Motor neuron (in vitro differentiated cells): ENCODE measurements at regions not wholly inside any gene's neighbourhood (a gene's known extent, or its start where the extent isn't known, plus 50 kb on each side); places are given as distances from the start of the nearest gene placed in this dataset.

ENCODE experiments used
- ATAC-seq, 8 experiments: fragments of 200-7000 bp; cut with Tn5 transposase; replicated peaks in 6 of 8; 2 replicates each; pipeline ENCODE4 v1.8.0; 2021; ENCODE audit warnings: mild to moderate bottlenecking in 8 of 8, moderate library complexity in 8 of 8
- H3K27ac ChIP-seq, 2 donors: fragments of 250-450 bp; sonication (Bioruptor Pico); 2 replicates each; pipeline ENCODE4 v1.9.0; 2021; ENCODE audit warnings: antibody characterized with exemption in 2 of 2, mild to moderate bottlenecking in 2 of 2, moderate library complexity in 1 of 2
- H3K4me1 ChIP-seq, 2 donors: fragments of 250-450 bp; sonication (Bioruptor Pico); replicated peaks in 1 of 2; 2 replicates each; pipeline ENCODE4 v1.6.1; 2021; ENCODE audit warnings: antibody characterized with exemption in 2 of 2, mild to moderate bottlenecking in 2 of 2, moderate library complexity in 1 of 2
- H3K4me3 ChIP-seq, 5 donors: fragments of 250-450 bp; sonication (Bioruptor Pico); 2 replicates each; pipeline ENCODE4 v1.9.0; 2021; ENCODE audit warnings: antibody characterized with exemption in 5 of 5, mild to moderate bottlenecking in 5 of 5, moderate library complexity in 4 of 5
- WGBS, 10 experiments: fragments of 450-650 bp; shearing (Covaris generic); methylation state at CpG; one replicate each; pipeline ENCODE4 v1.0.0; 2022; 5-methylcytosine and 5-hydroxymethylcytosine counted together
- in situ Hi-C, 9 experiments: fragments of 400-800 bp; cut with MboI; loops; one replicate each; pipeline ENCODE4 v1.15.0; 2021; ENCODE audit warnings: low sequenced_read_pairs in 9 of 9, low pct_unique_long_range_greater_than_20kb in 2 of 9; ENCODE audit not compliant: unreplicated experiment in 9 of 9

- no peak overlapping the region for H3K4me3 ChIP-seq
Observed at GRCh38 chr14:54331516-54331915, 65.3 kb upstream of the CDKN3 start.

GRCh38 chr14:54332490-54332889 is 64.3 kb upstream of the CDKN3 start:
- H3K4me1 ChIP-seq, result peaks cover 2 to 4% of the 10 kb centered on the region in 2 donors
- in situ Hi-C loops, result loop anchor here in 8 of 9 experiments (25.0 kb wide), 4 partner anchors 145 to 920 kb away; partner anchors contain the start of gene BMP4 (in 2 of the 8)
- ATAC-seq, result no peak
- H3K27ac ChIP-seq, result no peak overlapping the region
- H3K4me3 ChIP-seq, result no peak overlapping the region
- WGBS, 10 experiments, result 58 to 100% (median 98%) methylated on average over 1 to 5 of the region's 6 CpGs; no CpG with 5 or more reads in 2 of the 10 experiments

More at GRCh38 chr14:54331516-54331915, 65.3 kb upstream of the CDKN3 start:
- Histone ChIP-seq H3K27ac (no peak overlapping the region), H3K4me1 (peaks cover 0 to 2% of the 10 kb centered on the region in 2 donors)
- in situ Hi-C loops, result loop anchor here in 8 of 9 experiments (25.0 kb wide), 4 partner anchors 144 to 919 kb away; partner anchors contain the start of gene BMP4 (in 2 of the 8)
- 57 to 100% (median 84%) methylated on average over 1 to 5 of the region's 5 CpGs for whole genome bisulfite sequencing, 10 experiments
- ATAC-seq, result no peak

GRCh38 chr14:54333511-54333910 is 63.3 kb upstream of the CDKN3 start:
- in situ Hi-C loops, result loop anchor here in 8 of 9 experiments (25.0 kb wide), 4 partner anchors 146 to 921 kb away; partner anchors contain the start of gene BMP4 (in 2 of the 8)
- ATAC-seq, result no peak
- no peak overlapping the region for H3K4me3 ChIP-seq
- H3K27ac ChIP-seq, result no peak overlapping the region
- H3K4me1 ChIP-seq, result peaks cover 6 to 7% of the 10 kb centered on the region in 2 donors
- 57 to 100% (median 90%) methylated on average over 1 to 4 of the region's 4 CpGs; no CpG with 5 or more reads in 2 of the 10 experiments for WGBS, 10 experiments

- in situ Hi-C loops, result loop anchor here in 8 of 9 experiments (25.0 kb wide), 4 partner anchors 148 to 923 kb away; partner anchors contain the start of gene BMP4 (in 2 of the 8)
- H3K4me1 ChIP-seq, result peaks cover 5 to 6% of the 10 kb centered on the region in 2 donors
- 95 to 100% (median 100%) methylated on average over 1 to 2 of the region's 2 CpGs; no CpG with 5 or more reads in 4 of the 10 experiments for WGBS, 10 experiments
- H3K27ac ChIP-seq, result no peak overlapping the region
- ATAC-seq, result no peak
- no peak overlapping the region for H3K4me3 ChIP-seq
Observed at GRCh38 chr14:54335569-54336155, 61.1 kb upstream of the CDKN3 start.

- H3K4me1 ChIP-seq, result peaks cover 5 to 6% of the 10 kb centered on the region in 2 donors
- 57 to 100% (median 84%) methylated on average over 1 to 10 of the region's 10 CpGs; no CpG with 5 or more reads in 1 of the 10 experiments for WGBS, 10 experiments
- H3K27ac ChIP-seq, result no peak overlapping the region
- ATAC-seq, result no peak
- H3K4me3 ChIP-seq, result no peak overlapping the region
- in situ Hi-C loops, result loop anchor here in 8 of 9 experiments (25.0 kb wide), 4 partner anchors 150 to 925 kb away; partner anchors contain the start of gene BMP4 (in 2 of the 8)
Observed at GRCh38 chr14:54337314-54337713, 59.5 kb upstream of the CDKN3 start.

- WGBS, 10 experiments, result 20 to 100% (median 55%) methylated on average over 1 to 6 of the region's 6 CpGs
- ATAC-seq, result peak in 4 of 8 experiments; percentile 17 to 79 (median 70)
- in situ Hi-C loops, result loop anchor here in 8 of 9 experiments (25.0 kb wide), 4 partner anchors 152 to 927 kb away; partner anchors contain the start of gene BMP4 (in 2 of the 8)
- Histone ChIP-seq H3K4me3 (no peak overlapping the region), H3K27ac (no peak overlapping the region), H3K4me1 (peaks cover 8 to 12% of the 10 kb centered on the region in 2 donors)
Observed at GRCh38 chr14:54338696-54339317, 58.0 kb upstream of the CDKN3 start.

GRCh38 chr14:54339771-54340170 is 57.0 kb upstream of the CDKN3 start:
- H3K27ac ChIP-seq, result no peak overlapping the region
- WGBS, 10 experiments, result 60 to 100% (median 77%) methylated on average over 1 to 2 of the region's 2 CpGs; no CpG with 5 or more reads in 3 of the 10 experiments

GRCh38 chr14:54342806-54343205 is 54.0 kb upstream of the CDKN3 start:
- H3K4me3 ChIP-seq, result no peak overlapping the region
- peaks cover 6 to 16% of the 10 kb centered on the region in 2 donors for H3K4me1 ChIP-seq
- ATAC-seq, result no peak
- WGBS, 10 experiments, result 87 to 100% (median 94%) methylated on average over 1 to 3 of the region's 3 CpGs; no CpG with 5 or more reads in 3 of the 10 experiments
- no peak overlapping the region for H3K27ac ChIP-seq
- in situ Hi-C loops, result loop anchor here in 8 of 9 experiments (25.0 kb wide), 4 partner anchors 156 to 931 kb away; partner anchors contain the start of gene BMP4 (in 2 of the 8)

More at GRCh38 chr14:54339771-54340170, 57.0 kb upstream of the CDKN3 start:
- H3K4me1 ChIP-seq, result peaks cover 11 to 20% of the 10 kb centered on the region in 2 donors
- no peak overlapping the region for H3K4me3 ChIP-seq
- no peak for ATAC-seq
- in situ Hi-C loops, result loop anchor here in 8 of 9 experiments (25.0 kb wide), 4 partner anchors 152 to 927 kb away; partner anchors contain the start of gene BMP4 (in 2 of the 8)

- 17 to 93% (median 60%) methylated on average over 3 to 13 of the region's 18 CpGs; no CpG with 5 or more reads in 1 of the 10 experiments for WGBS, 10 experiments
- Histone ChIP-seq H3K27ac (no peak overlapping the region), H3K4me3 (no peak overlapping the region), H3K4me1 (peaks cover 6 to 15% of the 10 kb centered on the region in 2 donors)
- in situ Hi-C loops, result loop anchor here in 8 of 9 experiments (25.0 kb wide), 4 partner anchors 156 to 931 kb away; partner anchors contain the start of gene BMP4 (in 2 of the 8)
- peak in 6 of 8 experiments; percentile 64 to 89 (median 78) for ATAC-seq
Observed at GRCh38 chr14:54343272-54344121, 53.3 kb upstream of the CDKN3 start.

GRCh38 chr14:54344445-54344844 is 52.4 kb upstream of the CDKN3 start:
- WGBS, 10 experiments, result 75 to 100% (median 78%) methylated on average over 1 to 2 of the region's 6 CpGs; no CpG with 5 or more reads in 6 of the 10 experiments
- no peak overlapping the region for H3K27ac ChIP-seq
- peaks cover 6 to 15% of the 10 kb centered on the region in 2 donors for H3K4me1 ChIP-seq
- in situ Hi-C loops, result loop anchor here in 8 of 9 experiments (25.0 kb wide), 4 partner anchors 157 to 932 kb away; partner anchors contain the start of gene BMP4 (in 2 of the 8)
- ATAC-seq, result peak in 3 of 8 experiments; percentile 4 to 13 (median 9)
- H3K4me3 ChIP-seq, result no peak overlapping the region

- Histone ChIP-seq H3K27ac (no peak overlapping the region), H3K4me1 (peaks cover 6 to 15% of the 10 kb centered on the region in 2 donors), H3K4me3 (no peak overlapping the region)
- whole genome bisulfite sequencing, 10 experiments, result 78 to 100% (median 99%) methylated on average over 1 to 5 of the region's 5 CpGs
- in situ Hi-C loops, result loop anchor here in 8 of 9 experiments (25.0 kb wide), 4 partner anchors 159 to 934 kb away; partner anchors contain the start of gene BMP4 (in 2 of the 8)
- no peak for ATAC-seq
Observed at GRCh38 chr14:54346257-54346656, 50.5 kb upstream of the CDKN3 start.
